ENCODE measurements at regions not wholly inside any gene's neighbourhood (a gene's known extent, or its start where the extent isn't known, plus 50 kb on each side); places are given as distances from the start of the nearest gene placed in this dataset.

DNA sequence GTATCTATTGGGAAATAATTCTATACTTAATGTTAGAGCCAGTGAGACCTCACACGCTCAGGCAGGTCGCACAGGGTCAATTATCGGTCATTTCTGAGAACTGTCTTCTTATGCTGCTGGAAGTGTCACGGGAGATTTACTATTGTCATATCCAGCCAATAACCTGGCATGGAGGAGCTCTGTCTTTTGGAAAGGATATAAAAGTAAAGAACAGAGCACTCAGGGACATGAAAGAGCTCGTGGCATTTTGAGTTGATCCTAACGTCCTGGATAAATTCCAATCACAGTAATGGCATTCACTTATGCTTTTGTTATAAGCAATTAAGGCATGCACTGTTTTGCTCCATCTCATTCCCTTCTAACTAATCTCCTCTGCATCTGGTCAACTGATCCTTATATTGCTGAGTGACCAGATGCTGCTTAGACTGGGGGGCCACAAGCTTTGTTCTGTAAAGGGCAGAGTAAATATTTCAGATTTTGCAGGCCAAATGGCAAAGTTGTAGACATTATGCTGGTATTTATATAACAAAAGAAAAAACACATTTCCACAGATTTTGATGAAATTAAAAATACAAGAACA, 453.5 kb upstream of the SMIM21 start:
- H3K4me1 Mint-ChIP-seq (ENCODE audit: low read depth): no peaks in the 10 kb centered on the region
- H3K36me3 Mint-ChIP-seq (ENCODE audit: insufficient read depth): no peaks in the 10 kb centered on the region
- DNase-seq (no peak), ATAC-seq (no peak)
- no peak overlapping the region for H3K4me3 Mint-ChIP-seq
- no peaks in the 10 kb centered on the region for H3K9me3 Mint-ChIP-seq
- peaks cover 3% of the 10 kb centered on the region for H3K27me3 Mint-ChIP-seq (ENCODE audit: low read depth)

DNA sequence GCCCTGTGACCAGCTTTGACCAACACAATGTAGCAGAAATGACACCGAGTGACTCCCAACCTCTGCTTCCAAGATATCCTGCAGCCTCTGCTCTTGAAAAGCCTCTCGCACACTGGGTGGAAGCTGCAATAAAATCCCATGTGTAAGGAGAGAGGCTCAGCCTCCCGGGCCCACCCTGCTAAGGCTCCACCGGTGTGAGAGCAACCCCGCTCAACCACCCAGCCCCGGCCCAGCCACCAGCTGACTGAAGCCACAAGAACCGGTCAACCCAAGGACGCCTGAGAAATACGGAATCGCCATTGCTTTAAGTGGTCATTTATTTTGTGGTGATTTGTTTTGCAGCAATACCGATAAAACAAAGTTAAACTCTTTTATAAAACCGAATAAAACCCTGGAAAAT, 452.8 kb upstream of the SMIM21 start:
- Mint-ChIP-seq H3K36me3 (ENCODE audit: insufficient read depth) (no peaks in the 10 kb centered on the region), H3K4me3 (no peak overlapping the region), H3K9me3 (no peaks in the 10 kb centered on the region), H3K27me3 (ENCODE audit: low read depth) (peaks cover 3% of the 10 kb centered on the region), H3K4me1 (ENCODE audit: low read depth) (no peaks in the 10 kb centered on the region)
- ATAC-seq (no peak), DNase-seq (no peak)

DNA sequence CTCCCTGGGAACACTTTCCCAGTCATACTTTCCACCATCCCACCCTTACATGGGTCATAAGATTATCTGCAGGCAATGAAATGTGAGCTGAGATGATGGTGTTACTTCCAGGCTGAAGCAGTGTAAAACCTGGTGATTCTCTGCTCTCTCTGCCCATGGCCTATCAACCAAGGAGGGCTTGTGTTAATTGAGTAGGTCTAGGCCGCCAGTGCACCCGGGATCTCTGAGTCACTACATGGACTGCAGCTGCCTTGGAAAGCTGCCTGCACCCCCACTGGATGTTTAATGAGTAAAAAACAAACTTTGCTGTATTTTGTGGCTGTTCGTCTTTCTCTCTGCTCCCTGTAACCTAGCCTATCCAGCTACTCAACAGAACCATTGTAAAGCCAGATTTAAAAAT, 451.7 kb upstream of the SMIM21 start:
- H3K9me3 Mint-ChIP-seq: no peaks in the 10 kb centered on the region
- DNase-seq (no peak), ATAC-seq (no peak)
- peaks cover 3% of the 10 kb centered on the region for H3K27me3 Mint-ChIP-seq (ENCODE audit: low read depth)
- no peak overlapping the region for H3K4me3 Mint-ChIP-seq
- no peaks in the 10 kb centered on the region for H3K4me1 Mint-ChIP-seq (ENCODE audit: low read depth)
- no peaks in the 10 kb centered on the region for H3K36me3 Mint-ChIP-seq (ENCODE audit: insufficient read depth)

DNA sequence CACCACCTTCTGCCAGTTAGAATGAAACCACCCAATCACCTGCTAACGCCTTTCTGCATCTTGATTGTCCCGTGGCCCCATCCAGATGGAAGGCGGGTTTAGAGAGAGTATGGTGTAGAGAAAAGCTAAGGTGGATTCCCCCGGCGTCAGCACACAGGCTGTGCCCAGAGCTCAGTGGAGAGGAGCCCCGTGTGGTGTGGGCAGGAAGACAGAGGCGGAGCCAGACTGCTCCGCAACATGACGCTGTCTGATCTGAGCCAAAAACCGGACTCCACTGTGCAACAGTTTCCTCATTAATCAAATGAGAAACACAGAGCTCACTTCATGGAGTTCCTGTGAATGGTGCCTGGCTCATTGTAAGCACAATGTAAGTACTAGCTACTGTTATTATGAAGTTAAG, 448.1 kb upstream of the SMIM21 start:
- Mint-ChIP-seq H3K9me3 (no peaks in the 10 kb centered on the region), H3K36me3 (ENCODE audit: insufficient read depth) (no peaks in the 10 kb centered on the region), H3K4me3 (no peak overlapping the region), H3K4me1 (ENCODE audit: low read depth) (no peaks in the 10 kb centered on the region), H3K27me3 (ENCODE audit: low read depth) (peaks cover 3% of the 10 kb centered on the region)
- DNase-seq (no peak), ATAC-seq (no peak)

DNA sequence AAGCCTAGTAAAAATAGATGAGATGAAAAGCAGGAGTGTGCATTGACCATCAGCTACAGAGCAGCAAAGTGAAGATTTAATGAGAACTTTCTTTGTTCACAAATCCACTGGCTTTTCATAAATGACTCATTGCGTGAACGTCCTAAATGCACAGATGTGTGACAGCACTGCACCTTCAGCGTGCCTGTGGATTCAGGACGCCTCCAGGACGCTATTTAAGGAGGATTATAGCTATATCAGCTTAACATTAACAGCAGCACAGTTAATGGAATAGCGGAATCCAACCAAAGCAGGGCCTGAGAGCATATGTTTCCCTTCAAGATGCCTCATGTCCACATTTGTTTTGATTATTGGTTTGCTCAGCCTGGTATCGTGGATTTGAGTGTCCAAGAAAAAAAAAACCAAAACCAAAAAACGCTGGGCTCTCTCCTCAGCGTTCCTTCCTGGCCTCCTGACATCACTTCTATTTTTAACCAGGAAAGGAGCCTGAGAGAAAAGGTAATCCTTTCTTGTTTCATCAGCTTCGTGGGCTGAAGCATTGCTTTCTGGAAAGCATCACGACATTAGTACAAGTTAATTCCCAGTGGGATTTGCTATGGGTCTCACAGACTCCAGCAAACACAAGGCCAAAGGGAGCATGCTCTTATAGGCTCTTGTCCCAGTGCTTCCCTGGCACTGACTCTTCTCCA, 447.0 kb upstream of the SMIM21 start:
- H3K4me1 Mint-ChIP-seq (ENCODE audit: low read depth): no peaks in the 10 kb centered on the region
- no peaks in the 10 kb centered on the region for H3K36me3 Mint-ChIP-seq (ENCODE audit: insufficient read depth)
- no peak for DNase-seq
- no peak overlapping the region for H3K4me3 Mint-ChIP-seq
- no peak for ATAC-seq
- no peaks in the 10 kb centered on the region for H3K9me3 Mint-ChIP-seq
- H3K27me3 Mint-ChIP-seq (ENCODE audit: low read depth): peaks cover 3% of the 10 kb centered on the region

DNA sequence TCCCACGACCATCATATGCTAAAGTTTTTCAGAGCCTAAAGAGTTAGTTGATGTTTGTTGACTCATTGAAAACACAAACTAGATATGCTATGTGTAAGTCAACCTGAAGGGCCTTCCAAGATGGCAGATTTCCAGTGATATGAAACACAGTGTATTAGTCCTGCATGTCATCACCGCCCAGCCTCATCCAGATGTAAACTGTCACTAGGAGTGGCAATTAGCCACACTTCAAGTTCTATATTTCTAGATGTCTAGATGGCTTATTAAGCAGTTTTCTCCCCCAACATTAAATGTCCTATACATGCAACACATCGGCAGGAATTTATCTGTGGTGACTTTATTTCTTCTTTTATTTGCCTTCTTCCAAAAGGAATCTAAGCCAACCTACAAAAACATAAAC, 444.1 kb upstream of the SMIM21 start:
- no peaks in the 10 kb centered on the region for H3K4me1 Mint-ChIP-seq (ENCODE audit: low read depth)
- H3K4me3 Mint-ChIP-seq: no peak overlapping the region
- H3K27me3 Mint-ChIP-seq (ENCODE audit: low read depth): no peaks in the 10 kb centered on the region
- ATAC-seq (no peak), DNase-seq (no peak)
- no peaks in the 10 kb centered on the region for H3K9me3 Mint-ChIP-seq
- H3K36me3 Mint-ChIP-seq (ENCODE audit: insufficient read depth): no peaks in the 10 kb centered on the region

DNA sequence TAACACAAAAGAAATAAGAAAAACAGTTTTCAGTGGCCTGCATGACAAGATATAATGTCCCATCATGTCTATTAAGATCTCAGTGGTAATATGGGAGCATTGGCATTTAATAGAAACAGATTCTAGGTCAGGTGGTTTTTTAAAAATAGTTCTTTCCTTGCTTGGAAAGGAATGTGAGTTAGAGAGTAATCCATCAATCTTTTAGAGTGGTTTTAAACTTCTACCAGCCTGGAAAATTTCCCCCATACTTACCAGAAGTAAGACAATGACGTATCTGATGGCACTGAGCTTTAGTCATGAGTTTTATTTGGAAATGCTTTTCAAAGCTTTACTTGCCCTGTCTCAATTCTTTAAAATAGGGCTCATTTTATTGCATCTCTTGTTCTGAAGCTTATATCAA, 441.7 kb upstream of the SMIM21 start:
- no peaks in the 10 kb centered on the region for H3K27me3 Mint-ChIP-seq (ENCODE audit: low read depth)
- no peak for ATAC-seq
- no peak for DNase-seq
- H3K4me1 Mint-ChIP-seq (ENCODE audit: low read depth): no peaks in the 10 kb centered on the region
- H3K36me3 Mint-ChIP-seq (ENCODE audit: insufficient read depth): no peaks in the 10 kb centered on the region
- H3K9me3 Mint-ChIP-seq: no peaks in the 10 kb centered on the region
- no peak overlapping the region for H3K4me3 Mint-ChIP-seq

DNA sequence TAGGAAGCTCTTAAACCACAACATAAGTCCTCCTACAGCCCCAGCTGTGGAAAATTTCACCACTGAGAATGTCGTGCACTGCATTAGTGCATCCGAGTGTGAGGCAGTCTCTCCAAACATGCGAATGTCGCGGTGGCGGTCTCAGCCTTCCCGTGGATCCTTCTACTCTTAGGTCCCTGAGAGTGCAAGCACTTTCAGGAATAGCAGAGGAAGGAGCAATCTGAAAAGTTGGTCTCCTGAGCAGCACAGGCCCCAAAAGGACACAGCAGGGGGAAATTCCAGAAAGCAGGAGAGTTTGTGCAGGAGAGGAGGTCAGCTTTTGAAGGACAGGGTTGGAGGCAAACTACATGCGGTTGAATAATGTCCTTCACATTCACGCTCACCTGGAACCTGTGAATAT, 440.5 kb upstream of the SMIM21 start:
- no peaks in the 10 kb centered on the region for H3K4me1 Mint-ChIP-seq (ENCODE audit: low read depth)
- no peak overlapping the region for H3K4me3 Mint-ChIP-seq
- no peaks in the 10 kb centered on the region for H3K36me3 Mint-ChIP-seq (ENCODE audit: insufficient read depth)
- DNase-seq (no peak), ATAC-seq (no peak)
- H3K9me3 Mint-ChIP-seq: no peaks in the 10 kb centered on the region
- peaks cover 2% of the 10 kb centered on the region for H3K27me3 Mint-ChIP-seq (ENCODE audit: low read depth)

DNA sequence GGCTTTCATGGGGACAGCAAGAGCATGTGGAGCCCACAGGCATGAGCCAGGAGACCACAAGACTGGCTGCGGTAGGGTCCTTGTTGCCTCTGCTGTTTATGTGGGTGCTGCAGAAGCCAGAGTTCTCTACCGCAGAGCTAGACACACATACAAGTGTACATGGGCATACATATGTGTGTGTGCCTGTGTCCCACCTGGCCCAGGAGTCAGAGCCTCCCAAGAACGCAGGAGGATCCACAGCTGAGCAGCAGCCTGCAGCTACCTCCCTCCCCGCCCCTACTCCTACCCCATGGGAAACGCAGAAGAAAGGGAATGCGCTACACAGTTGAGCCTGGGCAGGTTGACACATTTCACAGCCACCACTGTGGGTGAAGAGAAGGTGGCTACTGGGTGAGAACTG, 438.1 kb upstream of the SMIM21 start:
- no peak for DNase-seq
- no peaks in the 10 kb centered on the region for H3K36me3 Mint-ChIP-seq (ENCODE audit: insufficient read depth)
- H3K4me1 Mint-ChIP-seq (ENCODE audit: low read depth): no peaks in the 10 kb centered on the region
- H3K4me3 Mint-ChIP-seq: no peak overlapping the region
- peaks cover 15% of the 10 kb centered on the region for H3K27me3 Mint-ChIP-seq (ENCODE audit: low read depth)
- no peaks in the 10 kb centered on the region for H3K9me3 Mint-ChIP-seq
- no peak for ATAC-seq

DNA sequence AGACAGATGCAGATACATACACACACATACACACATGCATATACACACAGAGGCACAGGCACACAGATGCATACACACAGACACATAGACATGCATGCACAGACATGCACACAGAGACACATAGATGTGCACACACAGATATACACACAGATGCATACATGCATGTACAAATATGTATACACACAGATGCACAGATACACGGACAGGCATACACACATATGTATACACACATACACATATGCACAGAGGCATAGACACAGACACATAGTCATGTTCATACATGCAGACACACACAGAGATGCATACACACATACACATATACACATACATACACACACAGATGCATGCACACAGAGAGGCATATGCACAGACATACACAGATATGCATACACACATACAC, 437.3 kb upstream of the SMIM21 start:
- Mint-ChIP-seq H3K4me1 (ENCODE audit: low read depth) (no peaks in the 10 kb centered on the region), H3K9me3 (no peaks in the 10 kb centered on the region), H3K4me3 (no peak overlapping the region), H3K36me3 (ENCODE audit: insufficient read depth) (no peaks in the 10 kb centered on the region), H3K27me3 (ENCODE audit: low read depth) (peaks cover 20% of the 10 kb centered on the region)
- no peak for ATAC-seq
- no peak for DNase-seq

DNA sequence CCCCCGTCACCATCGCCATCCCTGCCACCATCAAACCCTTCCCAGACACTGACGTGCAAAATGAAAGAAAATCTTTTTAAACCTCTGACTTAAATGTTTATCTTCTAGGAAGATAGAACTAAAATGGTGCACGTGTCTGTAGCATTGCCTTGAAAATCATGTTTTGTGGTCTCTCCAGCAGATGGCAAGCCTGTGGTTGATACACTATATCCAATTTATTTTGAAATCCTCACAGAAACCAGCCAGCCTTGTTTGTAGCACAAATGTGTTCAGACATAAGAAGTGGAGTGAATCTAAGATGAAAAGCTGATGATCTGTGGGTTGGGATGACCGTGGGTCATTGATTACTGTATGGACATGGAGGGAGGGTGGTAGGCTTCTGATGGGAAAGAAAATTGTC, 436.2 kb upstream of the SMIM21 start:
- Mint-ChIP-seq H3K4me3 (no peak overlapping the region), H3K4me1 (ENCODE audit: low read depth) (no peaks in the 10 kb centered on the region), H3K27me3 (ENCODE audit: low read depth) (peaks cover 28% of the 10 kb centered on the region), H3K9me3 (no peaks in the 10 kb centered on the region), H3K36me3 (ENCODE audit: insufficient read depth) (no peaks in the 10 kb centered on the region)
- DNase-seq: no peak
- no peak for ATAC-seq

DNA sequence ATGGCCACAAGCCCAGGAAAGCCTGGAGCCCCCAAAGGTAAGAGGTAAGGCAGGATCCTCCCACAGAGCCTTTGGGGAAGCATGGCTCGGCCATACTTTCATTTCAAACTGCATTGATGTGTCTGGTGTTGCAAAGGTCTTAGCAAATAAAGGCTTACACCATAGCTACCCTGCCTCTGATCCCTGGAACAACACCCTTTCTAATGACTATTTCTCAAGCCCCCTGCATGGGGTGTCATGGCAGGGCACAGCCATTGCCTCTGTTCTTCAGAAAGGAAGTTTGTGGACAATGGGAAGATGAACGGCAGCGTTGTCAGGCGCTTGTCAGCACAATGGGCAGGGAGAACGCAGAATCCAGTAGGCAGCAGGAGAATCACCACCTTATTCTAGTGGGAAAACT, 435.0 kb upstream of the SMIM21 start:
- no peaks in the 10 kb centered on the region for H3K36me3 Mint-ChIP-seq (ENCODE audit: insufficient read depth)
- no peak for ATAC-seq
- H3K27me3 Mint-ChIP-seq (ENCODE audit: low read depth): peaks cover 32% of the 10 kb centered on the region
- no peak overlapping the region for H3K4me3 Mint-ChIP-seq
- no peaks in the 10 kb centered on the region for H3K4me1 Mint-ChIP-seq (ENCODE audit: low read depth)
- no peak for DNase-seq
- no peaks in the 10 kb centered on the region for H3K9me3 Mint-ChIP-seq

DNA sequence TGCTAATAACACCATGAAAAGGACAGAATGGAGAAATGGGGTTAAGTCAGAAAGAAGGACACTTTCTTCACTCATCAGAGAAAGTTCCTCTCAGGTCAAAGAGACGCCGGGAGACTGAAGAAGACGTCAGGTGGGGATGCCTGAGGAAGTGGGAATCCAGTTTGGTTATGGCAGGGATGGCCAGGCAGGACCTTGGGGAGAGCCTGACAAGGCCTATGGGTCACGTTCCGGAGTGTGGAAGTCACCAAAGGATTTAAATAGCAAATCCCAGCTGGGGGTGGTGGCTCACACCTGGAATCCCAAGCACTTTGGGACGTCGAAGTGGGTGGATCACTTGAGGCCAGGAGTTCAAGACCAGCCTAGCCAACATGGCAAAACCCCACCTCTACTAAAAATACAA, 432.7 kb upstream of the SMIM21 start:
- DNase-seq (no peak), ATAC-seq (no peak)
- no peak overlapping the region for H3K4me3 Mint-ChIP-seq

DNA sequence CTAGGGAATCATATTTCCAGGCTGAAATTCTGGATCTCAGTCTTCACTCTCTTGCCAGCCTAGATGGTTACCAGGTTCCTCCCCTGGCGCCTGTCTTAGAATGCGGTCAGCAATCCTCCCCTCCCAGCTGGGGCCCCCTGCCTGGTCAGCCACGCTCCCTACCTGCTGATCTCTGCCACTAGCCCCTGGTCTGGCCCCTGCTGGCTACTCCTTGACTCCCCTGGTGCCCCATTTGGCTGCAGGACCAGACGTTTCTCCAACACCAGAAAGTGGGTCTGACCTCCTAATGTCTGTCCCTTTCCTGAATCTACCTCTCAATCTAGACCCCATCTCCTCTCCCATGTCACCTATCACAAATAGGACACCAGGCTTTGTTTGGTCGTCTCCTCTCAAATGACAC, 432.0 kb upstream of the SMIM21 start:
- no peak overlapping the region for H3K4me3 Mint-ChIP-seq
- H3K36me3 Mint-ChIP-seq (ENCODE audit: insufficient read depth): no peaks in the 10 kb centered on the region
- H3K27me3 Mint-ChIP-seq (ENCODE audit: low read depth): peaks cover 32% of the 10 kb centered on the region
- H3K9me3 Mint-ChIP-seq: no peaks in the 10 kb centered on the region
- DNase-seq (no peak), ATAC-seq (no peak)
- no peaks in the 10 kb centered on the region for H3K4me1 Mint-ChIP-seq (ENCODE audit: low read depth)

More for the DNA sequence above, 432.7 kb upstream of the SMIM21 start:
- no peaks in the 10 kb centered on the region for H3K9me3 Mint-ChIP-seq
- no peaks in the 10 kb centered on the region for H3K36me3 Mint-ChIP-seq (ENCODE audit: insufficient read depth)
- H3K4me1 Mint-ChIP-seq (ENCODE audit: low read depth): no peaks in the 10 kb centered on the region
- peaks cover 32% of the 10 kb centered on the region for H3K27me3 Mint-ChIP-seq (ENCODE audit: low read depth)

DNA sequence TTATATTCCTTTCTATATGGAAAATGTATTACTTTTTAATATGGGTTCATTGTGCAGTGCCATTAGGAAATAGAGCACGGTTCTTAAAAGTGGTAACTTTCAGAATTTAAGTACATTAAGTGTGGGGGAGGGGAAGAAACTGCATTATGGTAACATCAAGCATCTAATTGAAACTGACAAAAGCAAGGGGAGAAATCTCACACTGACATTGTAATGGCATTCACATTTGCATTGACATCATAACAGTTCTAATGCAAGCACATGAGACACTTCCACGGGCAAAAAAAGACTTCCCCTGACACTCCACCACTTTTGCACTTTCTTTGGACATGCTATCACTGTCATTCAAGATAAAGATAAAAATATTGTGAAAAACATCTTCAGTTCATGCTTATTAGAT, 431.3 kb upstream of the SMIM21 start:
- no peaks in the 10 kb centered on the region for H3K4me1 Mint-ChIP-seq (ENCODE audit: low read depth)
- no peak overlapping the region for H3K4me3 Mint-ChIP-seq
- no peaks in the 10 kb centered on the region for H3K9me3 Mint-ChIP-seq
- H3K36me3 Mint-ChIP-seq (ENCODE audit: insufficient read depth): no peaks in the 10 kb centered on the region
- H3K27me3 Mint-ChIP-seq (ENCODE audit: low read depth): peaks cover 32% of the 10 kb centered on the region
- no peak for DNase-seq
- no peak for ATAC-seq

Data from activated T-cell treated with anti-CD3 and anti-CD28 coated beads, Interleukin-2, amount 50 U/mL, for 4 hours (primary cell).